HL-60 (cell line): ENCODE measurements at regions not wholly inside any gene's neighbourhood (a gene's known extent, or its start where the extent isn't known, plus 50 kb on each side); places are given as distances from the start of the nearest gene placed in this dataset.

Experiments
- CTCF ChIP-seq: IDR thresholded peaks from one replicate; pipeline ENCODE4 v1.5.1; 2011; ENCODE audit warnings: low read length, control low read depth, inconsistent platforms; ENCODE audit not compliant: insufficient read depth
- GABPA ChIP-seq: IDR thresholded peaks from 2 replicates; pipeline ENCODE4 v1.6.1; 2012; ENCODE audit warnings: low read depth
- POLR2AphosphoS5 ChIP-seq: IDR thresholded peaks from 2 replicates; pipeline ENCODE4 v1.6.1; 2012; ENCODE audit warnings: low read depth
- REST ChIP-seq: IDR thresholded peaks from 2 replicates; pipeline ENCODE4 v1.6.1; 2012; ENCODE audit warnings: low read depth; ENCODE audit not compliant: insufficient replicate concordance
- SPI1 ChIP-seq: IDR thresholded peaks from 2 replicates; pipeline ENCODE4 v1.6.1; 2012; ENCODE audit warnings: low read depth, mild to moderate bottlenecking, borderline replicate concordance

GRCh38 chr9:3027210-3027609 is 183.3 kb upstream of the PUM3 start:
- TF ChIP-seq SPI1 (no peak), CTCF (no peak), POLR2AphosphoS5 (no peak), REST (no peak), GABPA (no peak)
